ENCODE measurements at regions not wholly inside any gene's neighbourhood (a gene's known extent, or its start where the extent isn't known, plus 50 kb on each side); places are given as distances from the start of the nearest gene placed in this dataset.

DNA sequence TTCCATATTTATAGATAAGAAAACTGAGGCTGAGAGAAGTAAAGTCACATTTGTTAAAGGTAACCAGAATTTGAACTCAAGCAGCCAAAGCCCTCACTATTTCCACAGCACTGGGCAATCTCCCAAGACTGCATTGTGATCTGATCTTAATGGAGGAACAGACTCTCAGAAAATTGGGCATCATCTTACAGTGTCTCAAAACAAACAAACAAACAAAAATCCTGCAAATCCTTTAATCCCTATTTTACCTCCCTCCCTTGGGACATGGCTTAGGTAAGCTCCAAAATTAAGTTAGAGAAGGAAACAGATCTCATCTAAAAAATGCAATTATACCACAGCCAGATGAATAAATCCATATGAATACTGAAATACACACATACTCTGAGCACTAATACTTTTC lies 57.5 kb downstream of the FHIP2A start:
- TF ChIP-seq, protein P1, sequence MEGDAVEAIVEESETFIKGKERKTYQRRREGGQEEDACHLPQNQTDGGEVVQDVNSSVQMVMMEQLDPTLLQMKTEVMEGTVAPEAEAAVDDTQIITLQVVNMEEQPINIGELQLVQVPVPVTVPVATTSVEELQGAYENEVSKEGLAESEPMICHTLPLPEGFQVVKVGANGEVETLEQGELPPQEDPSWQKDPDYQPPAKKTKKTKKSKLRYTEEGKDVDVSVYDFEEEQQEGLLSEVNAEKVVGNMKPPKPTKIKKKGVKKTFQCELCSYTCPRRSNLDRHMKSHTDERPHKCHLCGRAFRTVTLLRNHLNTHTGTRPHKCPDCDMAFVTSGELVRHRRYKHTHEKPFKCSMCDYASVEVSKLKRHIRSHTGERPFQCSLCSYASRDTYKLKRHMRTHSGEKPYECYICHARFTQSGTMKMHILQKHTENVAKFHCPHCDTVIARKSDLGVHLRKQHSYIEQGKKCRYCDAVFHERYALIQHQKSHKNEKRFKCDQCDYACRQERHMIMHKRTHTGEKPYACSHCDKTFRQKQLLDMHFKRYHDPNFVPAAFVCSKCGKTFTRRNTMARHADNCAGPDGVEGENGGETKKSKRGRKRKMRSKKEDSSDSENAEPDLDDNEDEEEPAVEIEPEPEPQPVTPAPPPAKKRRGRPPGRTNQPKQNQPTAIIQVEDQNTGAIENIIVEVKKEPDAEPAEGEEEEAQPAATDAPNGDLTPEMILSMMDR (conservative IDR thresholded peaks at IDR 0.05; ENCODE audit: low read length) = no peak
- TF ChIP-seq EZH2phosphoT487 (IDR thresholded peaks at IDR 0.05; ENCODE audit: borderline replicate concordance, low read depth, low read length) = no peak
